Adrenal gland (tissue), 9 donors: ENCODE measurements at regions not wholly inside any gene's neighbourhood (a gene's known extent, or its start where the extent isn't known, plus 50 kb on each side); places are given as distances from the start of the nearest gene placed in this dataset.

Experiments
- DNase-seq, 7 donors: peaks; one replicate each; pipeline ENCODE4 v3.0.0-alpha.2; 2019 to 2020
- H3K27ac ChIP-seq, 5 donors: fragments of 200-600 bp; sonication (generic) in 4 of 5; 1 replicate in 3 of 5; 2 replicates in 2 of 5; pipeline versions ENCODE4 v1.5.1 to v1.8.0; 2016 to 2020; ENCODE audit warnings: mild to moderate bottlenecking in 1 of 5
- H3K27me3 ChIP-seq: fragments of 200-600 bp; 2 replicates; pipeline ENCODE4 v1.8.0; 2021
- H3K36me3 ChIP-seq, 2 donors: fragments of 200-600 bp; replicated peaks in 1 of 2; 1 replicate in 1 of 2; 2 replicates in 1 of 2; pipeline versions ENCODE4 v1.5.1 to v1.8.0; 2018 to 2022
- H3K4me1 ChIP-seq, 2 donors: fragments of 200-600 bp; replicated peaks in 1 of 2; 1 replicate in 1 of 2; 2 replicates in 1 of 2; pipeline versions ENCODE4 v1.5.1 to v1.8.0; 2018 to 2021
- H3K4me3 ChIP-seq, 4 donors: fragments of 200-600 bp; sonication (generic) in 3 of 4; one replicate each; pipeline ENCODE4 v1.5.1; 2016 to 2018
- H3K9me3 ChIP-seq, 3 donors: fragments of 200-600 bp; sonication (generic) in 1 of 3; replicated peaks in 1 of 3; 1 replicate in 2 of 3; 2 replicates in 1 of 3; pipeline versions ENCODE4 v1.5.1 to v1.8.0; 2016 to 2021
- CTCF ChIP-seq, 6 experiments: fragments of 450-650 bp in 4 of 6; fragments of 200-600 bp in 2 of 6; sonication (generic) in 1 of 6; IDR thresholded peaks; 1 replicate in 5 of 6; 2 replicates in 1 of 6; pipeline versions ENCODE4 v1.5.1 to v1.8.0; 2016 to 2021; ENCODE audit warnings: antibody characterized with exemption in 6 of 6, mild to moderate bottlenecking in 2 of 6, moderate library complexity in 1 of 6
- POLR2A ChIP-seq, 2 donors: fragments of 450-650 bp; IDR thresholded peaks; one replicate each; pipeline ENCODE4 v1.6.1; 2017; ENCODE audit warnings: antibody characterized with exemption in 2 of 2, mild to moderate bottlenecking in 2 of 2, moderate library complexity in 1 of 2
- WGBS, 4 donors: extraction: QIAGEN DNeasy Blood & Tissue Kit in 2 of 4; methylation state at CpG; one replicate each; pipeline versions ENCODE4 v1.1.5 to v1.1.7; 2013 to 2017; 5-methylcytosine and 5-hydroxymethylcytosine counted together
- intact Hi-C, 2 donors: fragments of 100-400 bp; cut with DNase I; formaldehyde crosslinking; loops; one replicate each; pipeline versions ENCODE4 v1.14.1 to v1.15.0; 2022 to 2023
- donor health status: healthy with polysubstance abuse.
- donor health status: Bipolar disorder and iron deficiency.
- donor health status: DM: yes; HTN: yes; CAD: no.
- donor health status: DM: no; HTN: no; CAD: no.
- donor health status: DM: no; HTN: no; CAD: no.

- Histone ChIP-seq H3K36me3 (no peaks in the 10 kb centered on the region), H3K4me3 (no peak overlapping the region), H3K27ac (no peak overlapping the region), H3K4me1 (no peaks in the 10 kb centered on the region), H3K9me3 (no peaks in the 10 kb centered on the region), H3K27me3 (no peaks in the 10 kb centered on the region)
- DNase-seq = no peak
- intact Hi-C loops = no loop called here
- 71 to 79% (median 77%) methylated on average over 10 of the region's 10 CpGs for WGBS, 4 donors
- no peak for TF ChIP-seq CTCF (IDR thresholded peaks at IDR 0.05)
- no peak for TF ChIP-seq POLR2A (IDR thresholded peaks at IDR 0.05)
Observed at GRCh38 chr13:111961236-111961635, 105.7 kb upstream of the SOX1 start.

GRCh38 chr13:111961651-111962192, 105.2 kb upstream of the SOX1 start:
- DNase-seq = no peak
- H3K27ac ChIP-seq = no peak overlapping the region
- no peak for TF ChIP-seq POLR2A (IDR thresholded peaks at IDR 0.05)
- TF ChIP-seq CTCF (IDR thresholded peaks at IDR 0.05) = no peak

GRCh38 chr13:111962431-111962891, 104.5 kb upstream of the SOX1 start:
- no peak for TF ChIP-seq CTCF (IDR thresholded peaks at IDR 0.05)
- no peak for TF ChIP-seq POLR2A (IDR thresholded peaks at IDR 0.05)
- no peaks in the 10 kb centered on the region for H3K27me3 ChIP-seq
- no peaks in the 10 kb centered on the region for H3K4me1 ChIP-seq
- no peak for DNase-seq
- H3K9me3 ChIP-seq = no peaks in the 10 kb centered on the region
- WGBS, 4 donors = 83 to 95% (median 85%) methylated on average over 12 to 17 of the region's 17 CpGs
- no peaks in the 10 kb centered on the region for H3K36me3 ChIP-seq
- H3K4me3 ChIP-seq = no peak overlapping the region
- H3K27ac ChIP-seq = no peak overlapping the region
- intact Hi-C loops = no loop called here

More at GRCh38 chr13:111961651-111962192, 105.2 kb upstream of the SOX1 start:
- Histone ChIP-seq H3K4me3 (no peak overlapping the region), H3K36me3 (no peaks in the 10 kb centered on the region), H3K27me3 (no peaks in the 10 kb centered on the region), H3K9me3 (no peaks in the 10 kb centered on the region), H3K4me1 (no peaks in the 10 kb centered on the region)
- intact Hi-C loops = no loop called here
- WGBS, 4 donors = 76 to 86% (median 83%) methylated on average over 11 of the region's 11 CpGs

- no peaks in the 10 kb centered on the region for H3K27me3 ChIP-seq
- WGBS, 4 donors = 78 to 100% (median 80%) methylated on average over 4 to 13 of the region's 13 CpGs
- TF ChIP-seq CTCF (IDR thresholded peaks at IDR 0.05) (no peak), POLR2A (IDR thresholded peaks at IDR 0.05) (no peak)
- no peak for DNase-seq
- no peaks in the 10 kb centered on the region for H3K9me3 ChIP-seq
- no peaks in the 10 kb centered on the region for H3K36me3 ChIP-seq
- no peak overlapping the region for H3K27ac ChIP-seq
- H3K4me1 ChIP-seq = no peaks in the 10 kb centered on the region
- no peak overlapping the region for H3K4me3 ChIP-seq
- intact Hi-C loops = no loop called here
Observed at GRCh38 chr13:111963031-111963430, 103.9 kb upstream of the SOX1 start.
